ENCODE measurements at regions not wholly inside any gene's neighbourhood (a gene's known extent, or its start where the extent isn't known, plus 50 kb on each side); places are given as distances from the start of the nearest gene placed in this dataset.
"Not testable (repeated sequence)": the region's sequence is repeated elsewhere in the genome, so short reads cannot be mapped to it uniquely, and the experiment has no call there.

- WGBS, 2 donors: 21 to 38% methylated on average over 4 to 48 of the region's 48 CpGs
- H3K27ac ChIP-seq: no peak overlapping the region
- no peak for DNase-seq (ENCODE audit: low spot score in 2 of 2)
- H3K36me3 ChIP-seq: no peaks in the 10 kb centered on the region
- peaks cover 0 to 10% of the 10 kb centered on the region in 2 donors for H3K27me3 ChIP-seq
- H3K4me1 ChIP-seq: no peaks in the 10 kb centered on the region
- H3K4me3 ChIP-seq: peak overlapping the region in 3 of 4 donors; percentile 1 to 39 (median 23)
- H3K9me3 ChIP-seq: no peaks in the 10 kb centered on the region
- TF ChIP-seq, protein P1, sequence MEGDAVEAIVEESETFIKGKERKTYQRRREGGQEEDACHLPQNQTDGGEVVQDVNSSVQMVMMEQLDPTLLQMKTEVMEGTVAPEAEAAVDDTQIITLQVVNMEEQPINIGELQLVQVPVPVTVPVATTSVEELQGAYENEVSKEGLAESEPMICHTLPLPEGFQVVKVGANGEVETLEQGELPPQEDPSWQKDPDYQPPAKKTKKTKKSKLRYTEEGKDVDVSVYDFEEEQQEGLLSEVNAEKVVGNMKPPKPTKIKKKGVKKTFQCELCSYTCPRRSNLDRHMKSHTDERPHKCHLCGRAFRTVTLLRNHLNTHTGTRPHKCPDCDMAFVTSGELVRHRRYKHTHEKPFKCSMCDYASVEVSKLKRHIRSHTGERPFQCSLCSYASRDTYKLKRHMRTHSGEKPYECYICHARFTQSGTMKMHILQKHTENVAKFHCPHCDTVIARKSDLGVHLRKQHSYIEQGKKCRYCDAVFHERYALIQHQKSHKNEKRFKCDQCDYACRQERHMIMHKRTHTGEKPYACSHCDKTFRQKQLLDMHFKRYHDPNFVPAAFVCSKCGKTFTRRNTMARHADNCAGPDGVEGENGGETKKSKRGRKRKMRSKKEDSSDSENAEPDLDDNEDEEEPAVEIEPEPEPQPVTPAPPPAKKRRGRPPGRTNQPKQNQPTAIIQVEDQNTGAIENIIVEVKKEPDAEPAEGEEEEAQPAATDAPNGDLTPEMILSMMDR (IDR thresholded peaks at IDR 0.05): no peak
- no peak for TF ChIP-seq POLR2A (IDR thresholded peaks at IDR 0.05)
- TF ChIP-seq EP300 (IDR thresholded peaks at IDR 0.05): no peak
Observed at GRCh38 chrX:65821721-65822496, 154.5 kb downstream of the MSN start.

DNA sequence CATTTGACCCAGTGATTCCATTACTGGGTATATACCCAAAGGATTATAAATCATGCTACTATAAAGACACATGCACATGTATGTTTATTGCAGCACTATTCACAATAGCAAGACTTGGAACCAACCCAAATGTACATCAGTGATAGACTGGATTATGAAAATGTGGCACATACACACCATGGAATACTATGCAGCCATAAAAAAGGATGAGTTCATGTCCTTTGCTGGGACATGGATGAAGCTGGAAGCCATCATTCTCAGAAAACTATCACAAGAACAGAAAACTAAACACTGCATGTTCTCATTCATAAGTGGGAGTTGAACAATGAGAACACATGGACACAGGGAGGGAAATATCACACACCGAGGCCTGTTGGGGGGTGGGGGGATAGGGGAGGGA, 152.5 kb downstream of the MSN start:
- not testable (repeated sequence) for H3K27me3 ChIP-seq; DNase-seq (ENCODE audit: low spot score in 2 of 2); H3K9me3 ChIP-seq; H3K27ac ChIP-seq; H3K4me3 ChIP-seq; H3K4me1 ChIP-seq; H3K36me3 ChIP-seq
- 90 to 100% methylated on average over 1 of the region's 1 CpG for WGBS, 2 donors

GRCh38 chrX:65813245-65813644, 145.8 kb downstream of the MSN start:
- 63% methylated on average over 1 of the region's 1 CpG; no CpG with 5 or more reads in 1 of the 2 donors for WGBS, 2 donors

GRCh38 chrX:65811558-65812228, 144.2 kb downstream of the MSN start:
- Histone ChIP-seq H3K4me3 (no peak overlapping the region), H3K36me3 (no peaks in the 10 kb centered on the region), H3K27me3 (peaks cover 0 to 5% of the 10 kb centered on the region in 2 donors), H3K9me3 (no peaks in the 10 kb centered on the region), H3K4me1 (no peaks in the 10 kb centered on the region), H3K27ac (no peak overlapping the region)
- no peak for TF ChIP-seq EP300 (IDR thresholded peaks at IDR 0.05)
- TF ChIP-seq, protein P1 (IDR thresholded peaks at IDR 0.05): no peak
- no peak for TF ChIP-seq POLR2A (IDR thresholded peaks at IDR 0.05)
- no peak for DNase-seq (ENCODE audit: low spot score in 2 of 2)

More at GRCh38 chrX:65813245-65813644, 145.8 kb downstream of the MSN start:
- Histone ChIP-seq H3K4me3 (no peak overlapping the region), H3K36me3 (no peaks in the 10 kb centered on the region), H3K9me3 (no peaks in the 10 kb centered on the region), H3K27ac (no peak overlapping the region), H3K4me1 (no peaks in the 10 kb centered on the region), H3K27me3 (peaks cover 0 to 5% of the 10 kb centered on the region in 2 donors)
- no peak for TF ChIP-seq POLR2A (IDR thresholded peaks at IDR 0.05)
- TF ChIP-seq, protein P1 (IDR thresholded peaks at IDR 0.05): no peak
- TF ChIP-seq EP300 (IDR thresholded peaks at IDR 0.05): no peak
- no peak for DNase-seq (ENCODE audit: low spot score in 2 of 2)

Measured in tibial nerve (tissue), 4 donors.